HG03060 (cell line): ENCODE measurements at regions not wholly inside any gene's neighbourhood (a gene's known extent, or its start where the extent isn't known, plus 50 kb on each side); places are given as distances from the start of the nearest gene placed in this dataset.

ENCODE experiments used
- ATAC-seq: cut with Tn5 transposase; IDR thresholded peaks from one replicate; pipeline ENCODE4 v1.9.1; 2021; ENCODE audit warnings: low read depth, moderate number of reproducible peaks; ENCODE audit not compliant: unreplicated experiment

- no peak for ATAC-seq
These were observed 146.4 kb downstream of the BMP4 start for GRCh38 chr14:53810221-53810620.

GRCh38 chr14:53808042-53808441 is 148.6 kb downstream of the BMP4 start:
- ATAC-seq: no peak

DNA sequence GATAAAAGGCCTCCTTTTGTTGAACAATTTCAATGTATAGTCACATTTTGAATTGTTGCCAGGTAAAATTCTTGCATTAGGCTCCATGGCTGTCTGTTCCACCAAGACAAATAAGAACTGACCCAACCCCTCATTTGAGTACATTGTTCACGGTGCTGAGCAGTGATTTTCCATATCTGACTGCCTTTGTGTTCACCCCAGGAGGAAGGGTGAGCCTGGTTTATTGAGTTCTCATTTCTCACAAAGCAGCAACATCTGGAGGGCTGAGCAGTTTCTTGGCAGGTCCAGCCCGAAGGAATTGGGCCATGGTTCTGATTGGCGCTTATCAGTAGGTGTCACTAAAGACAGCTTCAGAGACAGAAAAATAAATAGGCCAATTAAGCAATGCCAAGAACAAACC is 149.1 kb downstream of the BMP4 start:
- ATAC-seq: no peak

DNA sequence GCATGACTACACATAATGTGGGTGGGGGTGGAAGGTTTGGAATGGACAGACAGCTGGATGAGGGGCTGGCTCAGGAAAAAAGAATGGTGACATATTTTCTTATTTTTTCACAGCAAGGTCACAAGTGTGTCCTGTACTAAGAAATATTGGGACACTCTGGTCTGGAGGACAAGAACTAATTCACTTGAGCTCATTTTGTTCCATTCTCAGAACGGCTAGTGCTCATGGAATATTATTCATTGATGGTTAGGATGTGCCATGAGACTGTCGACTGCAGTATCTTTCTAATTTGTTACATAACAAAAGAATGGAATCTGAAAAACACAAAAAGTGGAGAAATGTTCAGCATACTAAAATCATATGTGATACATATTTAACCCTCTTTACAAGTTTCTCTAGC is 149.5 kb downstream of the BMP4 start:
- no peak for ATAC-seq

DNA sequence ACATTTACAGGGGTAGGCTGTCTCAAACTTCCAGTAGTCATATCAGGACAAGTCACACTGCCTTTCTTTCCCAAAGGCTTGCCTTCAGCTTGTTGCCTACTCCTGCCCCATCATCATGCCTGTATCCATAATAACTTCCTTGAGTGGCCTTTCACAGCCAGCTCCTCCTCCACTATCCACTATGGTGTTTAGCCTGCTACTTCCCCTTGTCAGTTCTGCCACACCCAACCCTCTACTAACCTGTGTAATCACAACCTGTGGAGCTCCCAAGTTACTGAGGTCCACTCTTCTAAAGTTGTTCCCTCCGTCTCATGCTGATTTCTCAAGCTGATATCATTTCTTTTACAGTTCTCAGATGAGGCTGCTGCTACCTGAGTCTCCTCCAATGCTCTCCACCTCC is 159.9 kb downstream of the BMP4 start:
- ATAC-seq: no peak

DNA sequence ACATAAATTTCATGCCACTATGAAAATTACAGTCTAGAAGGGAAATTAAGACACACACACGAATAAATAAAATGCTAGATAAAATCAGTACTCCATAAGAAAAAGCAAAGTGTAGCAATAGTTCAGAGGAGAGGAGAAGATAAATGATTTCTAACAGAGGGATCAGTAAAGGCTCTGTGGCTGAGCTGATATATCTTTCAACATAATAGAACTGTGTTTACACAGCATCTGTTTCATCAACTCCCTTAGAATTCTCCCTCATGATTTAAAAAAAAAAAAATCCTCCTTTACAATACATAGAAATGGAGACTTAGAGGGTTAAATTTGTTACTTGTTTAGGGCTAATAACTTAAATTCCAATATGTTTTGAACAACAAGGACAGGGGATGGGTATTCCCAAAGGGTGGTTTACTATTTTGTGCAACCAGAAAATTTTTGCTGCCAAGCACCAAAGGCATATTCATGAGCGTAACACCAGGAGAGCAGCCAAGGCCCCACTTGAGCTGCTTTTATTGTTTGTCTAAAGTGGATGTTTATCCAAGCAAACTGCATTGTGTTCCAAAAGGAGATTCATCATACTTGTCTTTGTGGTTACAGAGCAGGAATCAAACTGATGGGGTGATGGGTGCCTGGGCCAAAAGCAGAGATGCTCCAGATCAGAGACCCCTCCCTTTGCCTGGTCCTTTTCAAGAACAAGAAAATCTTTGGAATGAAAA is 162.7 kb downstream of the BMP4 start:
- ATAC-seq: no peak

DNA sequence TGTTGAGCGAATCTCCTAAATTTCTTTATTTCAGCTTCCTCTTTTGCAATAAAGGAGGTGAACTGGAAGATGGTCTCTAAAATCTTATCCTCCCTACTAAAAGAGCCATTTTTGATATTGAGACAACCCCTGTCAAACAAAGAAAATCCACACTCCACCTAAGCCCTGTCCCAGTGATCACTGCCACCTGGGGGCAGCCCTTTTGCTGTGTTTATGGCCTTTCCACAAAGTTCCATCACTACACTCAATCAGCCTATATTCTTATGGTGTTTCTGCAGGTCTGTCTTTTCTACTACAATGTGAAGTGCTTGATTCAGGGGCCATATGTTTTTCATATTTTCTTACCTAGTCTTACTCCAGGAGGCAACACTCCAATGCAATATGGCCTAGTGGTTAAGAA is 163.7 kb downstream of the BMP4 start:
- no peak for ATAC-seq

DNA sequence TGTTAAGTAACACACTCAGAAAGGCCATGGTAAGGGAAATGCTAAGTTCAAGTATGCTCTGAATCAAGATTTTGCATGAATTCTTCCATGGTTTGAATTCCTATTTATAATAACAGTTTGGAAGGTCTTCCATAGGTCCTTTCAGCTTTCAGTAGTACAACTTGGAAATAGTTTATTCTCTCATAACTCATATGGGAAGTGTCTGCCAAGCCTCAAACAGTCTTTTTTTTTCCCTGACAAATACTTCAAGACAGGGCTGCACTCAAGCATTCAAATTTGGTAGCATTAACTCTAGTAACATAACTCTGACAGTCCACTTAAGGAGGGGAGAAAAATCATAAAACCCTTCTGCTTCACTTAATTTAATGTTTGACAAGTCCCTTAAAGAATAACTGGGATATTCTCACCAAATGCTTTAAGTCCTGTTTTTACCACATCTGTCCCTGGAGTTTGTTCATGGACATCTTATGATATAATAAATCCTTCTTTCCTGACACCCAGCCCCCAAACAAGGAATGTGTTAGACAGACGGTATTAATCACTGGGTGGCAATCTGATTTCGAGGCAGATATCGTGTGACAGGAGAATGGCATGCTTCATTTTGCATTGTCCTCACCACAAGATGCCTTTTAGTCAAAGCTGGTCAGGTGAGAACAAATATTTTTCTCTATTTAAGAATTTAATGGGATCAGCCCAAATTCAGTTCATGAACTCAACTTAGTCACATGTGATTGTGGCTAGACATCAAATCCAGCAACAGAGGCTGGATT is 165.7 kb downstream of the BMP4 start:
- ATAC-seq: no peak

DNA sequence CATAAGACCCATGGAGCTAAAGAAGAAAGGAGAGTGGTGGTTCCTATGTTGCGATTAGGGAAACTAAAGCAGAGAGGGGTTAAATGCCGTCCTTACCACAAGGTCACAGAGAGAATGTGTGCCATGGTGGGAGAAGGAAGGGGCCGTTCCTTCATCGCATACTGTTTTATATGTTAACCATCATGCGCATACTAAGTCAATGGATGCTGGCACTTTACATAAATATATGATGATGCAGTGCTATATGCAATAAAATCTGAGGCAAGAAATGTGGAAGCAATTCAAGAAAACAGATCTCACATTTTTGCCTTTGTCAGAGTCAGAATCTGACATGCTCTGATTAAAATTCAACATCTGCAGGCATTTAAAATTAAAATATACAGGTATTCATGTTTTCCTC is 168.1 kb downstream of the BMP4 start:
- ATAC-seq: no peak

DNA sequence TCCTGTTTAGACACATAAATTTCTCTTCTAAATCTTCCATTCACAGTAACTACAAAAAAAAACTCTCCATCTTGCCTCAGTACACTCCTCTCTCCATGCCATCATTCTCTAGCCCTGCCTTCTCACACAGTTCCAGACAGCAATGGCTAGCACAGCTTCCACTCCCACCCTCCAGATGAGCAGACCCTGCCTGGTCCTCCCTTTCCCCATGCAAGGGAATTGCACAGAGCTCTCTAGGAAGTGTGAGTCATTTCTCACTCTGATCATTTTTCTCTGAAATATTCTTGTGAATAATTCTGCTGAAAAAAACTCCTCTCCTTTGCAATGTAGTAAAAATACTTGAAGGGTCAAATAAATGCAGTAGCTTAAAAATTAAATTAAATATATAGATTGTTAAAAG is 170.6 kb downstream of the BMP4 start:
- ATAC-seq: no peak

GRCh38 chr14:53784688-53785087 is 171.9 kb downstream of the BMP4 start:
- ATAC-seq: no peak

GRCh38 chr14:53783256-53783655 is 173.4 kb downstream of the BMP4 start:
- ATAC-seq: no peak

- no peak for ATAC-seq
These were observed 176.5 kb downstream of the BMP4 start for GRCh38 chr14:53780051-53780555.

GRCh38 chr14:53779301-53779700 is 177.3 kb downstream of the BMP4 start:
- no peak for ATAC-seq

DNA sequence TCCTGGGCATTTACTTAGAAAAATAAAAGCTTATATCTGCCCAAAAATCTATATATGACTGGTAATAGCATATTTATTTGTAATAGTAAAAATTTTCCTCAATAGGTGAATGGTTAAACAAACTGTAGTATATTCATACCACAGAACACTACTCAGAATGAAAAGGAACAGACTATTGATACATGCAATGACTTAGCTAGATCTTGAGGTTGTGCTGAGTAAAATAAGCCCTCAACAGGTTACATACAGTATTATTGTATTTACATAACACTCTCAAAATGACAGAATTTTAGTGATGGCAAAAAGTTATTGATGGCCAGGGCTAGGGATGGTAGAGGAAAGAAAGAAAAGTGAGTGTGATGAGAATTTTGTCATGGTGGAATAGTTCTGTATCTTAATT is 178.4 kb downstream of the BMP4 start:
- ATAC-seq: no peak

- no peak for ATAC-seq
These were observed 183.7 kb downstream of the BMP4 start for GRCh38 chr14:53772936-53773335.

DNA sequence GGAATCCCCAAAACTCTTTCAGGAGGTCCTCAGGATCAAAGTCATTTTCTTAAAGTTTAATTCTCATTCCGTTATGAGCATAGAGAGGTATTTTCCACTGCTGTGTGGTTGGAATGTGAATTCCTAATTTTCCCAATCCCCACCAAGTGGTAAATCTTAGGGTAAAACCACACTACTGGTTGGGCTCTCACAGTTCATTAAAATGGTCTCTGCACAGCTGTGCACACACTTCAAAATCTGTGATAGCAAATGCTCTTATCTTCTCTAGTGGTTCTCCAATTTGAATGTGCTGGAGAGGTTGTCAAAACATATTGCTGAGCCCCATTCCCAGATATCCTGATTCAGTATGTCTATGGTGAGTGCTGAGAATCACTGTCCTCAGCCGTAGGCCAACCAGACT is 189.1 kb downstream of the BMP4 start:
- ATAC-seq: no peak

DNA sequence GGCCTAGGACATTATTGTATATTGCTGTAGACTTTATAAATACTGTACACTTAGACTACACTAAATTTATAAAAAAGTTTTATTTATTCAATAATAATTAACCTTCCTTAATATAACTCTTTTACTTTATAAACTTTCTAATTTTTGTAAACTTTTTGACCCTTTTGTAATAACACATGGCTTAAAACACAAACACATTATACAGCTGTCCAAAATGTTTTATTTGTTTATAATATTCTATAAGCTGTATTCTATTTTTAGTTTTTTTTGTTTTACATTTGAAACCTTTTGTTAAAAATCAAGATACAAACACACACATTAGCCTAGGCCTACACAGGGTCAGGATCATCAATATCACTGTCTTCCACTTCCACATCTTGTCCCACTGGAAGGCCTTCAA is 190.0 kb downstream of the BMP4 start:
- no peak for ATAC-seq

- ATAC-seq: no peak
These were observed 190.5 kb downstream of the BMP4 start for GRCh38 chr14:53766106-53766505.

DNA sequence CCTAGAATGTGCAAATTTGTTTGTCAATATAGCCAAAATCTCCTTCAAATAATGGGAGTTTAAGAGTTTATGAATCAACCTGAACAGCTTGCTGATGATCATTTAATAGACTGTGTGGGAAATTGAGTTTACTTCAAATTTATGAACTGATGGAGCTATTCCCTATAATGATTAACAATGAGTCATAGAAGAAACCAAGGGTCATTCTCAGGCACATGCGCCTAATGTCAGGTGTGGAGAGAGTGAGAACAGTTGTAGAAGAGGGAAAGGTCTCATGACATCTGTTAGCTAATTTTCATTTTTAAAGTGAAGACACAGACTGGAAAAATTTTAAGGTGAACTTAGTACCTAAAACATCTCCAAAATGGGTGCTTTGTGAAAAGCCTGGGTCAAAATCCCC is 191.8 kb downstream of the BMP4 start:
- no peak for ATAC-seq

DNA sequence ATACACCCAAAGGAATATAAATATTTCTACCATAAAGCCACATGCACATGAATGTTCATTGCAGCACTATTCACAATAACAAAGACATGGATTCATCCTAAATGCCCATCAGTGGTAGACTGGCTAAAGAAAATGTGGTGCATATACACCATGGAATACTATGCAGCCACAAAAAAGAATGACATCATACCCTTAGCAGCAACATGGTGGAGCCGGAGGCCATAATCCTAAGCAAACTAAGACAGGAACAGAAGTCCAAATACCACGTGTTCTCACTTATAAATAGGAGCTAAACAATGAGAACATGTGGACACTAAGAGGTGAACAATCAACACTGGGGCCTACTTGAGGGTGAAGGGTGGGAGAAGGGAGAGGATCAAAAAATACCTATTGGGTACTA is 198.5 kb downstream of the BMP4 start:
- no peak for ATAC-seq

GRCh38 chr14:53757732-53758131 is 198.9 kb downstream of the BMP4 start:
- no peak for ATAC-seq
